GM12892 (cell line): ENCODE measurements at regions not wholly inside any gene's neighbourhood (a gene's known extent, or its start where the extent isn't known, plus 50 kb on each side); places are given as distances from the start of the nearest gene placed in this dataset.

Source experiments
- DNase-seq: peaks from one replicate; pipeline ENCODE4 v3.0.0; 2011; ENCODE audit not compliant: insufficient read length
- FAIRE-seq: peaks from 2 replicates; lab custom pipeline; 2011; peaks lifted over from hg19 to GRCh38; lab: Jason Lieb, UNC
- POLR2A ChIP-seq: IDR thresholded peaks from 2 replicates; pipeline ENCODE4 v1.6.1; 2011; ENCODE audit warnings: low read depth, low read length, control low read depth
- POLR2AphosphoS5 ChIP-seq: IDR thresholded peaks from 2 replicates; pipeline ENCODE4 v1.6.1; 2011; ENCODE audit warnings: low read depth, low read length, control low read depth
- TAF1 ChIP-seq: IDR thresholded peaks from 2 replicates; pipeline ENCODE4 v1.6.1; 2011; ENCODE audit warnings: low read depth, mild to moderate bottlenecking, control low read depth, low read length, borderline replicate concordance

DNA sequence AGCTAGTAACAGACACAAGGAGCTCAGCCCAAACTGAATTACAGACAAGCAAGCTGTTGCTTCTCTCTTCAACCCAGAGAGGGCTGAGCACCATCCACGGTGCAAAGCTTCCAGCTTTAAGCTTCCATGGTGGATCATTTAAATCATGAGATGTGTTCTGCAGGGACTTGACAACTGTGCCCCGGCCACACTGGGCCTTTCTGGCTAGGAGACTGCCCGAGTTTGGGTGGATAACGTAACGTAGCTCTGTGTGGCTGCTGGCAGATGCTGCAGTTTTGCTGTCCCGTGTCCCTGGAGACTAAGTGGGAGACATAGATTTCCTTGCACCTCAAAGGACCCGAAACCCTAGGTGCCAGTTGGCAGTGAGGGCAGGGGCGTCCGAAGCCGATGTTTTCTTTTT lies 234.0 kb downstream of the IRX2 start:
- FAIRE-seq (no peak), DNase-seq (no peak)
- no peak for TF ChIP-seq TAF1
- no peak for TF ChIP-seq POLR2AphosphoS5
- no peak for TF ChIP-seq POLR2A

- TF ChIP-seq POLR2AphosphoS5 (no peak), TAF1 (no peak), POLR2A (no peak)
- FAIRE-seq = no peak
- no peak for DNase-seq
These were observed 236.2 kb downstream of the IRX2 start for GRCh38 chr5:2515180-2515764.

GRCh38 chr5:2514484-2514883 lies 237.0 kb downstream of the IRX2 start:
- DNase-seq (no peak), FAIRE-seq (no peak)
- no peak for TF ChIP-seq POLR2A
- TF ChIP-seq TAF1 = no peak
- TF ChIP-seq POLR2AphosphoS5 = no peak

DNA sequence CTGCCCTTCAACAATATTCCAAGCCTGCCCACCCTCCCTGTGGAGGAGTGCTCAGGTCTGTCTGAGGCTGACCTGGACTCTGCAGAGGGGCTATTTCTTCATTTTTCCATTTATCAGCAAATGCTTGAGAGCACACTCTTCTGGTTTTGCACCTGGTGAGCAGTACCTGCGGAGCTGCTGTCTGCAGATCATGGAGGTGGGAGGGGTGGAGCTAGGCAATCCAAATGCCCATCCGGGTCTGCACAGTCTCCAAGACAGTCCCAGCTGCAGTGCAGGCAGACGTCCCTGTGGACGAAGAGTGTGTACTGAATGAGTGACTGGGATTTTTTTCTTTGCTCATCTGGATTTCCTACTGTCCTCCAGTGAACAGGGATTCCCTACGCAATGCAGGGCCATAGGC lies 239.8 kb downstream of the IRX2 start:
- no peak for DNase-seq
- TF ChIP-seq TAF1 = no peak
- no peak for TF ChIP-seq POLR2AphosphoS5
- no peak for TF ChIP-seq POLR2A
- no peak for FAIRE-seq

DNA sequence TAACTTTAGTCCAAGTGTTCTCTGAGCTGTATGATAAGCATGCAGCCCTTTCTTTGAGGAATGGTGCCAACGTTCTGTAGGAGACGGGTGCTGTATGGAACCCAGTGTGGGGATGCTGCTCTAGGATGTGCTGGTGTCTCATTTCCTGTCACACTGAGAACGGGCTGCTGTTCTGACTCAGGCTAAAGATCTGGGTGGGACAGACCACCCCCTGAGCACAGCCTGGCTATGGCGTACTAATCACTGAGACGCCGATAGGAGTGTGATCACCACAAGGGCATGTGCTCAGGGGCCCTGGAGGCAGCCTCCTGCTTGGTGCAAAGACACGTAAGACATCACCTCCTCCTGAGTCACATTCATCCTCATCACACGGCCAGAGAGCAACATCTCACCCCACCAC lies 240.4 kb downstream of the IRX2 start:
- no peak for FAIRE-seq
- TF ChIP-seq POLR2AphosphoS5 (no peak), POLR2A (no peak), TAF1 (no peak)
- DNase-seq = no peak

DNA sequence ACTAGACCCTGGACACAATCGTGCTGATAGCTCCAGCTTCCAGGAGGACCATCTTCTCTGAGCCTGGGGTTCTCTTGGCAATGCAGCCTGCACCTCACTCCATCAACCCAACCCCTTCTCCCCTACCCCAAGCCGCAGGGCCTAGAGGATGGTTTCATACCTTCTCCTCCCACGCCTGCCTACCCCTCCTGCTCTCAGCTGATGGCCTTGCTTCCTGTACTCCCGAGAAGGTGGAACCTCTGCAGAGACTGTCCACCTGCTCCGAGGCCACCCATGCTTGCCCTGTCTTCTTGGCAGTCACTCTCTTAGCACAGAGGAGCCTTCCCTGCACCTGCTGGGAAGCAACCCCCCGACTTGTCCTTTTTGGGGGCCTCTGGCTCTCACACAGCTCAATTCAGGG lies 241.9 kb downstream of the IRX2 start:
- DNase-seq = no peak
- FAIRE-seq = no peak
- TF ChIP-seq POLR2AphosphoS5 = no peak
- no peak for TF ChIP-seq POLR2A
- TF ChIP-seq TAF1 = no peak

- FAIRE-seq = no peak
- TF ChIP-seq POLR2AphosphoS5 (no peak), POLR2A (no peak)
- no peak for DNase-seq
These were observed 243.0 kb downstream of the IRX2 start for GRCh38 chr5:2508514-2508913.

- TF ChIP-seq POLR2A (no peak), POLR2AphosphoS5 (no peak), TAF1 (no peak)
- DNase-seq (no peak), FAIRE-seq (no peak)
These were observed 243.9 kb downstream of the IRX2 start for GRCh38 chr5:2507611-2508010.

- TF ChIP-seq TAF1 (no peak), POLR2AphosphoS5 (no peak), POLR2A (no peak)
- FAIRE-seq = no peak
- DNase-seq = no peak
These were observed 244.9 kb downstream of the IRX2 start for GRCh38 chr5:2506603-2507002.

GRCh38 chr5:2505217-2505616 lies 246.3 kb downstream of the IRX2 start:
- no peak for DNase-seq
- TF ChIP-seq POLR2AphosphoS5 (no peak), POLR2A (no peak), TAF1 (no peak)
- no peak for FAIRE-seq

DNA sequence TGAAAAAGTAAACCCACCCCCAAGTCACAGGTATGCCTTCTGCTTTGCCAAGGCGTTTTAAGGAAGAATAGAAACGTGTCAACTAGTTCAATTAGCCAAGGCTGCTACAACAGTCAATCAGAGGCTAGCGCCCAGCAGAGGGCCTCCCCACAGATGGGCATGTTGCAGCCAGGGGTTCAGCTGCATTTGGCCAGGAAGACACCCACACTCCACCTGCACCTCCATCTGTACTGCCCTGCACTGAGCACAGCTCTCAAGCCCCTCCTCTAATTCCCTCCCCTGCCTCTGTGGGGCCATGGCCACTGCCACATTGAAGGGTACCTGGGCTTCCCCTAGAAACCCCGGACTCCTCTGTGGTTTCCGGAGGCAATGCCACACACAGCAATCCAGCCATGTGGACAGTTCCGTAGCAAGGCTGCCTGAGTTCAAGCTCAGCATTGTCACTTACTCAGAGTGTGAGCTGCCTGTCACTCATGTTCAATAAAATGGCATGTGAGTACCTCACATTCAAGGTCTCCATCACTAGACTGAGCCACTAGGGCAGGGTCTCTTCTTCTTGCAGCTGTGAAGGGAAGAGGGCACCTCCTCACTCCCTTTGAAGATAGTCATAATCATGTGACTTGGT lies 248.4 kb downstream of the IRX2 start:
- TF ChIP-seq POLR2AphosphoS5 (no peak), TAF1 (no peak), POLR2A (no peak)
- no peak for FAIRE-seq

GRCh38 chr5:2499917-2500316 lies 251.6 kb downstream of the IRX2 start:
- TF ChIP-seq POLR2A = no peak
- TF ChIP-seq POLR2AphosphoS5 = no peak
- no peak for TF ChIP-seq TAF1

More for the DNA sequence above, 248.4 kb downstream of the IRX2 start:
- DNase-seq = no peak

DNA sequence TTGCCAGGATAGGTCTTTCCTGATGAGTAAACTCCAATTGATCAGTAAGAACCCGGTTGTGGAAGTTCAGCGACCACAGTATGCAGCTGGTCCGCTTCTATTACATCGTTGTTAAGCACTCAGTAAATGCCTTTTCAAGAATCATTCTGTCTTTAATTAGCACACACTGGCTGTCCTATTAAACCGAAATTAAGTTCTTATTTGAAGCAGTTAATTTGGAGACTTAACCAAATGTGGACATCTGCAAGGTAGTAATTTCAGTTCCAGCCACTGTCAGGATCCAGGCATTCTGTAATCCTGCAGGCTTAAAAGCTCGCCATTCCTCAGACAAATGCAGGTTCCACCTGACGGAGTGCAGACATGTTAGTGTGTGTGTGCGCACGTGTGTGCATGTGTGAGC lies 254.6 kb downstream of the IRX2 start:
- DNase-seq = no peak
- TF ChIP-seq TAF1 = no peak
- FAIRE-seq = no peak

More at GRCh38 chr5:2499917-2500316, 251.6 kb downstream of the IRX2 start:
- FAIRE-seq (no peak), DNase-seq (no peak)
